HG03432 (cell line): ENCODE measurements at regions not wholly inside any gene's neighbourhood (a gene's known extent, or its start where the extent isn't known, plus 50 kb on each side); places are given as distances from the start of the nearest gene placed in this dataset.
"Not testable (repeated sequence)": the region's sequence is repeated elsewhere in the genome, so short reads cannot be mapped to it uniquely, and the experiment has no call there.

Experiments used
- ATAC-seq: cut with Tn5 transposase; IDR thresholded peaks from one replicate; pipeline ENCODE4 v1.9.1; 2021; ENCODE audit warnings: mild to moderate bottlenecking, moderate library complexity; ENCODE audit not compliant: unreplicated experiment

DNA sequence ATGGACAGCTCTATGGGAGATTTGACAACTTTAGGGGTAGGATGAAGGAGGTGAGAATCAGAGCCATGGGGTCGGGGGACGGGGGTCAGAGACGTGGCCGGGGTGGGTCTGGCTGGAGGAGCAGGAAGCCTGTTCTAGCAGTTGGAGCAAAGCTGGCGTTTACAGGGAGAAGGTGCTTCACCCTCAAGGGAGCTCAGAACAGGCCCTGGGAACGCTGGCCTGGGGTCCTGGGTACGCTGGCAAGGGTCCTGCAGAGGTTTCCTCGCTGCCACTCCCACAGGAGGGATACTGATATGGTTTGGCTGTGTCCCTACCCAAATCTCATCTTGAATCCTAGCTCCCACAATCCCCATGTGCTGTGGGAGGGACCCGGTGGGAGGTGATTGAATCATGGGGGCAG, 205.0 kb upstream of the ARL4C start:
- ATAC-seq: no peak

DNA sequence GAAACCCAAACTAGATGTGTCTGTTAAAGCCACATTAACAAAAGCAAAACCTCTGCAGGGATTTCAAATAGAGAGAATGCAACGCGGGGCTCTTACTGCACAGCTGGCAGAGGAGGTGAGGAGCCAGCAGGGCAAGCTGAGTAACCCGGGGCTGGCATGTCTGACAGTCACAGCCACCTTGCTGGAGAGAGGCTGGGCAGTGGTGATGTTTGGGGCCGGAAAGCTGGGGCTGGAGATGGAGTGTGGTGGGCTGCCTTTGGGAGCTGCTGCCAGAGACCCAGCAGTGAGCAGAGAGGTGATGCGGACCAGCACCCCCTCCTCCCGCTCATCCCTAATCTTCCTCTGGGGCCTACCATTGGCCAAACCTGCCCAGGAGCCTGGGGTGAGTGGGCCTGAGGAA, 204.5 kb upstream of the ARL4C start:
- ATAC-seq: no peak

GRCh38 chr2:234699456-234699855, 202.6 kb upstream of the ARL4C start:
- no peak for ATAC-seq

DNA sequence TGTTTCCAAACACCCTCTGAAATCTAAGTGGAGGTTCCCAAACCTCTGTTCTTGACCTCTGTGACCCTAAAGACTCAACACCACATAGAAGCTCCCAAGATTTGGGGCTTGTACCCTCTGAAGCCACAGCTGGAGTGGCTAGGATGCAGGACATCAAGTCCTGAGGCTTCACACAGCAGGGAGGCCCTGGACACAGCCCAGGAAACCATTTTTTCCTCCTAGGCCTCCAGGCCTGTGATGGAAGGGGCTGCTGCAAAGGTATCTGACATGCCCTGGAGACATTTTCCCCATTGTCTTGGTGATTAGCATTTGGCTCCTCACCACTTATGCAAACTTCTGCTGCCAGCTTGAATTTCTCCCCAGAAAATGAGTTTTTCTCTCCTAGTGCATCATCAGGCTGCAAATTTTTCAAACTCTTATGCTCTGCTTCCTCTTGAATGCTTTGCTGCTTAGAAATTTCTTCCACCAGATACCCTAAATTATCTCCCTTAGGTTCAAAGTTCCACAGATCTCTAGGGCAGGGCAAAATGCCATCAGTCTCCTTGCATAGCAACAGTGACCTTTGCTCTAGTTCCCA, 200.5 kb upstream of the ARL4C start:
- not testable (repeated sequence) for ATAC-seq

DNA sequence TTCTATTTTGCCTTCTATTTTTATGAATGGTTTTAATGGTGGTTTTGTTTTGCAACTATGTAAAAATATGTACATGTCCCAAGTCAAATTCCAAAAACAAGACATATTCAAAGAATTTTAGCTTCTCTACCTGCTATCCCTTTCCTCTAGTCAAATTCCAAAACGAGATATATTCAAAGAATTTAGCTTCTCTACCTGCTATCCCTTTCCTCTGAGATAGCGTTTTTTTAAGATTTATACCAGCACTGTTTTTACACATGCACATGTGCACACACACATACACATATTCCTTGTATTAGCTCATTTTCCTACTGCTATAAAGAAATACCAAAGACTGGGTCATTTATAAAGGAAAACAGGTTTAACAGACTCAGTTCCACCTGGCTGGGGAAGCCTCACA, 199.1 kb upstream of the ARL4C start:
- no peak for ATAC-seq

DNA sequence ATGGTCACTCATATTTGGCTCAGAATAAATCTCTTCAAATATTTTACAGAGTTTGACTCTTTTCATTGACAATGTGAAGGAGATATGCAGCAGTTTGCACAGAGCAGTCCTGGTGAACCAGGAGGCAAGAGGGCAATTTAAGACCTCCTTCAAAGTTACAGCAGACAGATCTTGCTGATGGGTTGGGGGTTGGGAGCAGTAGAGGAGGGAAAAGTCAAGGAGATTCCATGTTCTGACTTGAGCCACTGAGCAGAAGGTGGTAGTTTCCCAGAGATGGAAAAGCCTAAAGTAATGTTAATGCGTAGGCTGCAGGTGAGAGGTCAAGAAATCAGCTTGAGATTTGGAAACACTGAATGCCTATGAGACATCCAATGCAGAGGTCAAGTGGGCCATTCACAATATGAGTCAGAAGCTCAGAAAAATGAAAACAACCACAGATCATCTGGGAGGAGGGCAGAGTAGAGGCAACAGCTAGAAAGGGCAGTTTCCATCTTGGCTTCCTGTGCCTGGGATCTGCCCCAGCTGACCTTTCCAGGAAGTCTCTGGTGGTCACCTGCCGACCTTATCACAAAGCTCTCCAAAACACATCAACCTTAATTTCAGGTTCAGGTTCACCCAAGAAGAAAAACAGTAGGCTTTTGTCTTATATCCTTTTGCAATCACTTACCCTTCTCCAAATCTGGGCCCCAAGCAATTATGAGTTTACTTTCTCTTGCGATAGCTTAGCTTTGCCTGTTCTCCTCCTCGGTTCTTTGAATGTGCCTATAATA, 197.5 kb upstream of the ARL4C start:
- no peak for ATAC-seq

DNA sequence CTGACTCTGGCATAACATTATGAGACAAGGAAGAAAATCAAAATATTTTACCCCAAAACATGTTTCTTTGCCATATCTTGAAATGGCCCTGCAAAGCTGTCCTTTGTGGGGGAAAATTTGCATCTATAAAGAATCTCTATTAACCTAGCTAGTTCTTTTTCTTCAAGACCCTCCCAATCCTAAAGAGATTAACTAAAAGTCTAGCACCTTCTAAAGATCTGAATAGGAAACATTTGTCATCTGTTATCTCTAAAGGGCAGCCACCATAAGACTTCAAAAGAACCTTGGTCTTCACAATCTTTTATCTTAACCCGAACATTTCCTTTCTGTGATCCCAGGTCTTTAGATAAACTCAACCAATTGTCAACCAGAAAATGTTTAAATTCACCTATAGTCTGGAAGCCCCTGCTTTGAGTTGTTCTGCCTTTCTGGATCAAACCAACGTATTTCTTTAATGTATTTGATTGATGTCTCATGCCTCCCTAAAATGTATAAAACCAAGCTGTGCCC, 196.9 kb upstream of the ARL4C start:
- not testable (repeated sequence) for ATAC-seq

- not testable (repeated sequence) for ATAC-seq
These were observed 196.3 kb upstream of the ARL4C start for GRCh38 chr2:234693191-234693590.

DNA sequence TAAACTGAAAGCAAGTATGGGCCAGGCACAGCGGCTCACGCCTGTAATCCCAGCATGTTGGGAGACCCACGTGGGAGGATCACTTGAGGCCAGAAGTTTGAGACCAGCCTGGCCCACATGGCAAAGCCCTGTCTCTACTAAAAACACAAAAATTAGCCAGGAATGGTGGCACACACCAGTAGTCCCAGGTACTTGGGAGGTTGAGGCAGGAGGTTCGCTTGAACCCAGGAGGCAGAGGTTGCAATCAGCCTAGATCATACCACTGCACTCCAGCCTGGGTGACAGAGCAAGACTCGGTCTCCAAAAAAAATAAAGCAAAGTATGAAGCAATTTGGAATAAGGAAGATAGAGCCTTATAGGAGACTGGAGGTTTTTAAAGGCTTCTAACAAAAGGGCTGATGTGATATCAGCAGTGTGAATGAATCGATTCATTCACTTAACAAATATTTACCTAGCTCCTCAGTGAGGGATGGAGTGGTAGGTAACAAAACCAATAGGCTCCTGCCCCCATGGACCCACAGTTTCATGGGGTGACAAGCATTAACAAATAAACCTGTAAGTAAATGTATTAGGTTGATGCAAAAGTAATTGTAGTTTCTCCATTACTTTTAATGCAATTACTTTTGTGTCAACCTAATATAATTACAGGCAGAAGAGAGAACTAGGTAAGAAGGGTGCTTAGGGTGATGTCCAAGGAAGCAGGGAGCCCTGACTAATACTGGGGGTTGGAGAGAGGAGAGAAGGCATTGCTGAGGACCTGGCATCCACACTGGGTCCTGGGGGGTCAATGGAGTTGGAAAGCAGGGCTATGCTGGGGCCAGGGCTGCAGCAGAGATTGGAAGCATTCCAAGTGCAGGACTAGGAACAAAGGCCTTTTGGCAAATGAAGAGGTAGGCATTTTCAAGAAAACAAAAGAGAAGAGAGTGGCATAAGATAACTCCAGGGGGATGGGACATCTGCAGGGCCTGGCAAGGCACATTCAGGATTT, 195.4 kb upstream of the ARL4C start:
- no peak for ATAC-seq

DNA sequence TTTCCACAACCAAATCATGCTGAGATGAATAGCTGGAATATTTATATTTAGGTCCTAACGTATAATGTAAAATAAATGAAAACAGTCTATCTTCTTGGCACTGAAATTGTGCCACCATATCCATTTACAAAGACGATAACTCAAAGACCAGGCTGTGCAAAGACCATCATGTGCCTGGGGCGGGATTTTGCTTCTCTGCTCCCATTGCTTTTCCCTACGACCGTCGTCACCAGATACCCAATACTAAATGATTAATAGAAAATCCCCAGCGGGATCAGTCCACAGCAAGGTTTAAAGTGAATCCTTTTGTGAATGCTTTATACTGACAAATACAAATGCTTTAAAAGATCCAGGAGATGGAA, 194.3 kb upstream of the ARL4C start:
- ATAC-seq: no peak

DNA sequence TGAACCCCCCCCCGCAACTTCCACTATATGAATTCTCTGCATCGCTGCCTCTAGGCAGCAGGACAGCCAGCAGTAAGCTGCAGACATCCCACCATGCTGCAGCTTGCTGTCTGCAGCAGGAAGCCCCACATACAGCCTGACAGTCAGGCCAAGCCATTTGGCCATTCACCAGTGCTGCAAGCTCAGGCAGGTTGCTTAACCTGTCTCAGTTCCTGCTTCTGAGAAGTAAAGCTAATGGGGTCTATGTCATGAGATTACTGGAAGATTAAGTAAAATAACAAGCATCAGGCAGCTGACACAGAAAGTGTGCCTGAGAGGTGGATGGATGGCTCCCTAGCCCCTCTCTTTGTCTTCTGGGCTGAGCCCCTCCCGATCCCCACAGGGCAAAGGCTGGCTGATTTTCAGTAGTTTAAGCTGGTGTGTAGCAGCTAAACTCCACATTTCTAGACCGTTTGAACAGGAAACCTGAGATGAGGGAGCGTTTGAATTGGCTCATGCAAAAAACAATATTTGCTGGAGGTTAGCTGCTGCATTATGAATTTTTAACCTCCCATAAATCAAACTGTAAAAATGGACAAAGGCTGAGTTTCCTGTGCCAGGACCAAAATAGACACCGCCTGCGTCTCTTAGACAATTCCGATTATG, 193.8 kb upstream of the ARL4C start:
- no peak for ATAC-seq

DNA sequence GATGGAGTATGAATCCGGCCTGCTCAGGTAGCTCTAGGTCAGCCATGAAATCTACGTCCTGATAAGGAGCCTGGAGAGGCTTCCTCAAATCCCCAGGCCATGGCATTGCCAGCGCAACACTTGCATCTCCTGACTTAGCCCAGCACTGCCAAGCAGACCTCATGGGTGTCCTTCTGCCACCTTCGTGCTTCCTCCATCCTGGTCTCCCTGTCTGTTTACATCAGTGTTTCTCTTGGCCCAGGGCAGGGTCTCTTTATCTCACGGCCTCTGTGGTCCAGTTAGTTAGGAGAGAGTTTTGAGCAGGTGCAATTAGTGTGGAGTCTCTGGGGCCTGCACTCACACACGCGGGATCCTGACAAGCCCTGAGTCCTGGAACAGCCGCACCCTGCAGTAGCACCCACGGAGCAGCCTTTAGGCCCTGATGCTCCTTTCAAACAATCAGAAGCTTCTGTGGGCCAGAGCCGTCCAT, 193.1 kb upstream of the ARL4C start:
- no peak for ATAC-seq

GRCh38 chr2:234687718-234688475, 191.0 kb upstream of the ARL4C start:
- no peak for ATAC-seq

GRCh38 chr2:234686088-234686890, 189.4 kb upstream of the ARL4C start:
- ATAC-seq: no peak

- no peak for ATAC-seq
These were observed 187.6 kb upstream of the ARL4C start for GRCh38 chr2:234684466-234684865.

GRCh38 chr2:234683950-234684349, 187.1 kb upstream of the ARL4C start:
- no peak for ATAC-seq

DNA sequence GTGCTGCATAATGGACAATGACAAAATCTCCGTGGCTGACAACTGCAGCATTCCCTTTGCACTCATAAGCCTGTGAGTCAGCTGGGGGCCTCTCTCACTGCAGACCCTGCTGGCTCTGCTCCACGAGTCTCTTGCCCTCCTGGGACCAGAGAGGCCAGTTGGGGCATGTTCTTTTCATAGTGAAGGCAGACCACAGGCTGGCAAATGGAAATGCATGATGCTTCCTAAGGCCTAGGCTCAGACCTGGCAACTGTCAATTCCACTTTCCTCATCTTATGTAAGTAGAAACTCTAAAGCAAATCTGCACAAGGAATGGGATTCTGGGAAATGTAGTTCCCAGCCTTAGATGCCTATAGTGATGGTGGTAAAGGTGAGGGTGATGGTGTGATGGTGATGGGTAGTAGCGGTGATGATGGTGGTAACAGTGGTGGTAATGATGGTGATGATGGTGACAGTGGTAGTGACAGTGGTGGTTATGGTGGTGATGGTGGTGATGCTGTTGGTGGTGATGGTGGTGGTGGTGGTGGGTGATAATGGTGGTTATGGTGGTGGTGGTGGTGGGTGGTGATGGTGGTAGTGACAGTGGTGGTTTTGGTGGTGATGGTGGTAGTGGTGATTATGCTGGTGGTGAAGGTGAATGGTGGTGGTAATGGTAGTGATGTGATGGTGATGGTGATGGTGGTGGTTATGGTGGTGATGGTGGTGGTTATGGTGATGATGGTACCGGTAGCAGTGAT, 185.8 kb upstream of the ARL4C start:
- ATAC-seq: no peak
